A172 (cell line): ENCODE measurements at regions not wholly inside any gene's neighbourhood (a gene's known extent, or its start where the extent isn't known, plus 50 kb on each side); places are given as distances from the start of the nearest gene placed in this dataset.

Experiments
- DNase-seq: peaks from one replicate; pipeline ENCODE4 v3.0.0-alpha.2; 2015; ENCODE audit warnings: low spot score

DNA sequence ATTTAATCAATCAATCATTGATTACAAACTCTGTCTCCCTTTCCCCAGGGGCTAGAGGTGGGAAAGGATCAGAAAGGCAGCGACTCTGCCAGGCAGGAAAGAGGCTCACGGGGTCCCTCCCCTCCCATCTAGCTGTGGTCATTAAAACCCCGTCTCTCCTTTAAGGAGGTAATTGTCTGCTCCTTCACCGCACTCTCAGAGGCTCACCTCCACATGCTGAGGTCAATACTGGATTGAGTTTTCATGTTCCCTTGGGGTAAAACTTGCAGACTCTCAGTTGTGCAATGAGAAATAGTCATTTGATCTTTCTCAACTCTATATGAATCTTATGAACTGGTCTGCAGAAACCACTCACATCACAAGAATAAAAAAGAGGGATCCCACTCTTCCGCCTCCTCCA, 368.8 kb downstream of the ADRA2A start:
- DNase-seq: no peak

DNA sequence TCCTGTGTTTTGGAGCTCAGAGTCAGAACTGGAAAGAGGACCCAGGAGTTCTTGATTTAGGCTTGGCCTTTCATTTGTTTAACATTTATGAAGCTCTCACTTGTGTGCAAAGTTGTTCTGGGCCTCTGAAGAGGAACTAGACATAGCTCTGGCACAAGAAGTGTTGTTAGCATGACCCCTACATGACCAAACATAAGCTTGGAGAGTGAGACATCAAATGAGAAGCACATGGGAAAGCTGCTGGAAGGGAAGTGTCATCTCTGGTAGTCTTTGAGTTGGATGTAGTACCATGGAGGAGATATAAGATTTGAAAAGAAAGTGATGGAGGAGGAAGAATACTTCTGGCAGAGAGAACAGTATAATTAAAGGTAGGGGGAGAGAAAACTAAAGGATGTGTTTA, 370.1 kb downstream of the ADRA2A start:
- no peak for DNase-seq

DNA sequence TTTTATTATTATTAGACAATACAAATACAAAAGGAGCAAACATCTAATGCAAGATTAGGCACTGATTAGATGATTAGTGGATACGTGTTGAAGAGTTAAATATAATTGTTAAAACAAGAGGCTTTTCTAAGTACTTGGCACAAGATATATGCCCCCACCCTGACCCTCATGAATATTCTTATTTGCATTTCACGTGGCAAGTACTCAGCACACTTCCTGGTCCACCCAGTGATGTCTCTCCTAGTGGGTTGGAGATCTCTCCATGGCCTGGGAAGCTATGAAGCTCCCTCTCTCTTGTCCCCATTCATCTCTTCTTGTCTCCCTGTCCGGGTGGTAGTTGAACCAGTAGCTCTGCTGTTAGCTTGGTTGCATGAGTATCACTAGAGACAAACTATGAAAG, 375.3 kb downstream of the ADRA2A start:
- DNase-seq: no peak

DNA sequence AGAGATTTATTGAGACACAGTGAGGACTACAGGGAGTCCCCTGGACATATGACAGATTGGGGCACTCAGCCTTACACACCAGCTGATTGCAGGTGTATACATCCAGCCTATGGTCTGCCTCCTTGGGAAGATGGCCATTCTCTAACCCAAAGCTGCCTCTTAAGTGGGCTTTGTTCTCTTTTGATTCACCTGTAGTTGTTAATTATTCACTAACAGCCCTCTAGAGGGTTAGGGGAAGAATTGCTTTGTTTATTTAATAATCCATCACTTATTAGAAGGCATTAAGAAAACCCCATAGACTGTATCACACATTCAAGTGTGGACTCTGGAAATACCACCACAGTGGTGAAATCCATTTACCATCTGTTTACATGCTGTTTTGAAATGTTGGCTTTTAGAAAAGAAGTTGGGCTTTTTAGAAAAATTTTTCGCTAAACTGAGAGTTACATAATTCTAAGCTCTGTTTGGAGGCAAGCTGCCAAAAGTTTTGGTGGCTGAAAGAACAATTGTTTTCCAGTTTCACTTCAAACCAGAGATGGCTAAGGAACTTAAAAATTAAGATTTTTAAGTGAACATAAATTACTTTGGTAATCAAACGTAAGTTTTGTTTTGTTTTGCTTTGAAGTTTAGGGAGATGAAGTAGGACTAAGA, 379.1 kb downstream of the ADRA2A start:
- no peak for DNase-seq

DNA sequence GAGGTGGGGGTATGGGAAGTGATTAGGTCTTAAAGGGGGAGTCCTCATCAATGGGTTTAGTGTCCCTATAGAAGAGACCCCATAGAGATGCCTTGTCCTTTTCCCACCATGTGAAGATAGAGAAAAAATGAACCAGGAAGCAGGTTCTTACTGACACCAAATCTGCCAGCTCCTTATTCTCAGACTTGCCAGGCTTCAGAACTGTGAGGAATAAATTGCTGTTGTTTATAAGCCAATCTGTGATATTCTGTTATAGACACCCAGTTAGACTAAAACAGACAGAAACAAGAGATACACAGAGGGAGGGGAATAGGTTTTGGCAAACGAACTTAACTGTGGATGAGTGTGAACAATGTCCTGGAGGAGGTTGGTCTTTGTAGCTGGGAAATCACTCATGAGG, 381.4 kb downstream of the ADRA2A start:
- DNase-seq: no peak

DNA sequence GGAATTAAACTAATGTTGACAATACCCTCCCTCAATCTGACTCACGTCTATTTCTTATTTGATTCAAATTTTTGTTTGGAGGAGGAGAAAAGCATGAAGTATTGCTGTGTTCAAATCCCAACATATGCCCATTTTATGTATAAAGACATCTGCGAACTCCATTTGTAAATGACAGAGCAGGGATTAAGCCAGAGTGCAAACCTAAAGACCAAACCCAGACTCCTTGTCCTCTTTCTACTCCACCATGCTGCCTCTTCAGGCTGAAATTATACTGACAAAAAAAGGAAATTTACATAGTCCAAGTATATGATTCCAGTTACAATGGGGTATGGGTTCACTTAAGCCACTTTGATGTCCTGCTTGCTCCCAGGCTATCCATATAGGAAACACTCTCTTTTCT, 383.1 kb downstream of the ADRA2A start:
- no peak for DNase-seq

DNA sequence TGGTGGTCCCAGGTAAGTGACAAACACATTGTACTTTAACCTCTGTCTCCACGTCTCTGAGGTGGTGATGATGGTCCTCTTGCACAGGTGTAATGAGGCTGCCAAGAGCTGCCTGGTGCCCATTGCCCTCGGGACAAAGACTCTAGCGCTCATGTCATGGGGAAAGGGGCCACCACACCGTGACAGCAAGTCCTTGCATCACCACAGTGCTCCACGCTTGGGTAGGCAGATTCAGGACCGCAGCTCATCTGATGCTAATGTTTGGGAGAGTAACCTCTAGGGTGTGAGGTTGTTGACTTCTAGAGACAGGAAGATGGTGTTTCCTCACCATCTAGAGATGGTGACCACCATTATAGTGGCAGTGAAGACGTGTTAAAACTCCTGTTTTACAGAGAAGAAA, 395.6 kb downstream of the ADRA2A start:
- no peak for DNase-seq

DNA sequence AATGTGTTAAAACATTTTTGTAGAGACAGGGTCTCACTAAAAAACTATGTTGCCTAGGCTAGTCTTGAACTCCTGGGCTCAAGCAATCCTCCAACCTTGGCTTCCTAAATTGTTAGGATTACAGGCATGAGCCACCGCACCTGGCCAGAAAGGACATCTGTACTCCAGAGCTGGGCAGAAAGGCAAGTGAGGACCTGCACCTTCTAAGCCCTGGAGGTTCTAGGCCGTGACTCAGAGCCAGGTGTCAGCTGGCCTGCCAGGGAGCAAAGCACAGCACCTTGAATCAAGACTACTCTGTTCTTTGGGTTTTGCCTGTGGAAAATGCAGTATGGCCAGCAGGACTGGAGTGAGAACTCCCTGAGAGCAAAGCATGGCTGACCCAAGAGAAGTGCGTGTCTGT, 396.5 kb downstream of the ADRA2A start:
- no peak for DNase-seq

DNA sequence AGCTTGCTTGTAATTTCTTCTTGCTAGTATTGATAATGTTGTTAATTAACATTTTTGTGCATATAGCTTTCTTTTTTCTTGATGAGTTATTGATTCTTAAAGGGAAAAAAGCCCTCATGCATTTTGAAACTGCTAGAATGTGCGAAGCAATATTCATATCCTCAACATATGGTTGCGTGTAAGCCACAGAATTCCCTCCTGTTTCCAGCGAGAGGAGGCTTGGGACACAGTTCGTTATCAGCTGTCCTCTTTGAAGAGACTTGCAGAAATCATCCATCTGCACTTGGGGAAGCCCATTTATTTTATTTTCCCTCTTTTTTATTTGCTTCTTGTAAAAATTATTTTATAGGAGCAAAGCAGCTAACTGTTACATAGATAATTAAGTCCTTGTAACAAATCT, 398.0 kb downstream of the ADRA2A start:
- no peak for DNase-seq

DNA sequence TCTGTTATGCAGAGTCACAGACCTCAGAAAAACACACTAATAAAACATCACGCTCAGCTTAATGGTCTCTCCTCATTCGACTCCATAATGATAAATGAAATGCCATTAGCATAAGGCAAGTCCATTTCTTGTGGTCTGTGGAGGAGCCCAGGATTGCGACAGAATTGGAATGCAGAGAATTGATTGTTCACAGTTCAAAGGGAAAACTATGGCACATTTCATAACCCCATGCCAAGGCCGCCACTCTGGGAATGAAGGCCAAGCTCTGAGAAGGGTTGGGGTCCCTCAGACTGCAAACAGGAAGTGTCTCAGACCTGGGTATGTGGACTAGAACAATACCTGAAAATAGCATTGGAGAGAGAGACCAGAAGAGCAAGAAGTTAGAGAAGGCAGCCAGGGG, 398.9 kb downstream of the ADRA2A start:
- DNase-seq: no peak

DNA sequence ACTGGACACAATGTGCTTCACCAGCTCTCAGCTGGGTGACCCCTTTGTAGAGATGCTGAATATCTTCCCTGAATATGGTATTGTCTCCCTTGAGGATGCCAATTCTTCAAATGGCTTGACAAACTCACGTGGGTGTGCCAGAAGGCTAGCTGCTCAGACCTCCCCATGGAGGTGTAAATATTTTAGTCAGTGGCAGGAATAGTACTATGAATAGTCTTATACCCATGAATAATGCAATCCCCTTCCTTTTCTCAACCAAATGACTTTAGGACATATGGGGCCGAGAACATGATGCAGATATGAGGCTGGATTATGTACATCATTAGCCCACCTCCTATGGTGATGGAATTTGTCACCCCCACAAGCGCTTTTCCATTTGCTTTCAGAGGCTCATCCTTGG, 401.8 kb downstream of the ADRA2A start:
- DNase-seq: no peak

DNA sequence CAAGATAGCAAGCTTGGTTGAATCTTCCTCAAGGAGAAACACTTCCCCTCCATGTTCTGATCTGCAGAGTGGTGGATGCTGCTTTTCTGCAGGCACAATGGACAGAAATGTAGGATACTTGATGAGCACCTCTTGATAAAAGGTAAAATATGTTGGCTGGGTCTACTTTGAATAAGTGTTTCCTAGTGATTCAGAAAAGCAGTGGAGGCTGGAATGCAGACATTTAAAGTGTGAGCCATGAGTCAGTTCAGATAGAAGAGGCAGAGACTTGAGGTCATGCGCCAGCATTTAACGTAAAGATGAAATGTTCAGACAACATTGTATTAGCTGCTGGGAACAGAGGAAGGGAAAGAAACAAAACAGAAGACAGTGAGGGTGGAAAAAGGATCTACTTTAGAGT, 403.1 kb downstream of the ADRA2A start:
- no peak for DNase-seq

DNA sequence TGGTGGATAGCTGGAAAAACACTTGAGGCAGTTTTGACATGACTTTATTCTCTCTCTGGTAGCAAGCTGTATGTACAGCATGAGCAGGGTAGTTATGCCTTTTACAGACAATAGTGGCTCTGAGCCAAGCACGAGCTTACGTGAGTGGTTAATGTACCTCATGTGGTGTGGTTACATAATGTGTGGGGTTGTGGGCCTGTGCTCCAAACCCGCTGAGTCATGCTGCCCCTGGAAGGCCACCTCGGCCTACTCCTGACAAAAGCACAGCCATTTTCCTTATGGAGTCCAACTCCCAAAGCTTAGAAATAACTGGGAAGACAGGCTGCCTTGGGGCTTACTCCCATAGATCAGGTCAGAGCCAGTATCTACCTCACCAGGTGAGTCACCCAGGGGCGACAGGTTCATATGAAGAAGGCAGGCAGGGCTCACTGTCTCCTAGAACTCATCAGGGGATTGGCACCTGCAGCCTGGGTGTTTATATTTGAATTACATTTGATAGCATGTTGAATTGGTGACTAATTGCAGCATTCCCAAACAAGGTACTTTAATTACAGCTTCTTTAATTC, 404.5 kb downstream of the ADRA2A start:
- DNase-seq: no peak

DNA sequence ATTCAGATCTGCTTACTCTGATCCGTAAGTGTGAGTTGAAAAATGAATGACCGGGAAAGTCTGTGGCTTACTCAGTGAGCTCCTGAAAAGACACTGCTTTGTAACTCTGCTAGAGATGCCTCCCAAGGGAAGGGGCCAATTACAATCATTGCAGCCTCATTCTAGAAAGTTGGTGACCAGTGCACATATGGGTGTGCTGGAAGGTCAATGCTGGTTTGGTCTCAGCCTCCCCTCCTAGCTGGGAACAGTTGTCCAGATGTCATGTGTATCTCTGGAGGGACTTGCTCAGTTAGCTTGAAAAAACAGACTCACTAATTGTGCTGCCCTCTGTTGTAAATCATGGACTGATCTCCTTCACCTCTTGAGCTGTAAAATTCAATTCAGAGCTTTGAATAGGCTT, 405.0 kb downstream of the ADRA2A start:
- no peak for DNase-seq

DNA sequence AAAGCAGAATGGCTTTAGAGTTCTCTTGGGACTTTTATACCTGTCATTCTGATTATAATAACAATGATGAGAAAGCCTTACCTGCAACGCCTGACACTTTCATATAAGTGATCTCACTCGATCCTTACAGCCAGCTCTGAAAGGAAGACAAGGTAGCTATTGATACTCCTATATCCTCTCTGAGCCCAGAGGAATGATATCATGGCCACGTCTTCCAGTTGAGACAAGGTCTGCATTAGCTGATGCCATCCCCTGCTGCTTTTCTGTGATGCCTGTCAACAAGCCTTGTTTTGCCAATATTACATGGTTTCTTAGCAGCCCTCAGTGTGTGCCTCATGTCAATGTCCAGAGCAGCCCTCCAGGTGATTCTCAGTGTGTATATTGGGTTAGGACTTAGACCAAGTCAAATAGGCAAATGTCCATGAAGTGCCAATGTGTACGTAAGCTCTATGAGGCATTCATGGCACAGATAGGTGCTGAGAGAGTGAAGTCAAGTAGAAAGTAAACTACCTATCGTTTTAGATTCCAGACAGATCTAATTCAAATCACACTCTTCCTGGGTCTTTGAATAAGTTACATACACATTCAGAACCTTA, 405.9 kb downstream of the ADRA2A start:
- no peak for DNase-seq

DNA sequence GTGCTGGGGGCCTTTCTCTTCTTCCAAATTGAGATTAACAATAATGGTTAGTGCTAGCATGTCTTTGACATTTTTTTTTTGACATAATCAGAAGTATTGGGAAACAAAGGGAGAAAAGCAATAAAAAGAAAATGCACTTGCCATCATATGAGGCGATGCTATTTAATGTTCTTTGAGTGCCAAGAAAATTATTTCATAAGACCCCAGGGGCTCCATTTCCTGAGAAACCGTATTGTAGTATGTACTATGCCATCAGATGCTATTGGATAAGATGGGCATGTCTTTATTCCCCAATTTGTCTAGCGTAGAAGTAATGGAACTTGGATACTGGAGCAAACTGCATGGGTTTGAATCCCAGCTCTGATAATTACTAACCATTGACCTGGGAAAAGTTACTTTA, 408.9 kb downstream of the ADRA2A start:
- DNase-seq: no peak

DNA sequence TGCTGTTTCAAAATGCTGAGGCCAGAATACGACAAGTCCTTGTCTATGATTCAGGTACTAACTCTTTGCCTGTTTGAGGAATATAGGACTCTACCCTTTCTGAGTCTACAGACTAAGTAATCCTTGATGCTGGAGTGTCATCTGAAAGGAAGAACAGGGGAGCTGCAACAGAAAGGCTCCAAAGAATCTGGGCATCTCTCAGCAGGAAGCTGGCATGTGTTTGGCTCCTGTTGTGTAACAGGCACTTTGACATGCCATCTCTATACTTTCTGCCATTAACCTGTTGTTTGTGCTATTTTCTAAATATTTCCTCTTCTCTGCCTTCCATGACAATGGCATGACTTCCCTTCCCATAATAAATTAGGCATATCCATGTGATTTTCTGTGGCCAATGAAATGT, 409.5 kb downstream of the ADRA2A start:
- no peak for DNase-seq

DNA sequence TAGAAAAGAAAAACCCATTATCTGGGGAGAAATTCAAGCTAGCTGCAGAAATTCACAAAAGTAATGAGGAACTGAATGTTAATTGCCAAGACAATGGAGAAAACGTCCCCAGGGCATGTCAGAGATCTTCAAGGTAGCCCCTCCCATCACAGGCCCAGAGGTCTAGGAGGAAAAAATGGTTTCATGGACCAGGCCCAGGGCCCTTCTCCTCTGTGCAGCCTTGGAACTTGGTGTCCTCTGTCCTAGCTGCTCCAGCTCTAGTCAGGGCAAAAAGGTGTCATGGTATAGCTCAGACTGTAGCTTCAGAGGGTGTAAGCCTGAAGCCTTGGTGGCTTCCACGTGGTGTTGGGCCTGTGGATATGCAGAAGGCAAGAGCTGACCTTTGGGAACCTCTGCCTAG, 411.8 kb downstream of the ADRA2A start:
- DNase-seq: no peak

DNA sequence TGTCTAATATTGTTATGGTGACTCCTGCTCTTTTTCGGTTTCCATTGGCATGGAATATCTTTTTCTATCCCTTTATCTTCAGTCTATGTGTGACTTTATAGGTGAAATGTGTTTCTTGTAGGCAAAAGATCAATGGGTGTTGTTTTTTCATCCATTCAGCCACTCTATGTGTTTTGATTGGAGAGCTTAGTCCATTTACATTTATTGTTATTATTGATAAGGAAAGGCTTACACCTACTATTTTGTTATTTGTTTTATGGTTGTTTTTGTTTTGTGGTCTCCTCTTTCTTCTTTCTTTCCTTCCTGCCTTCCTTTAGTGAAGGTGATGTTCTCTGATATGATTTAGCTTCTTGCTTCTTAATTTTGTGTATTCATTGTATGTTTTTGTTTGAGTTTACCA, 414.3 kb downstream of the ADRA2A start:
- no peak for DNase-seq

DNA sequence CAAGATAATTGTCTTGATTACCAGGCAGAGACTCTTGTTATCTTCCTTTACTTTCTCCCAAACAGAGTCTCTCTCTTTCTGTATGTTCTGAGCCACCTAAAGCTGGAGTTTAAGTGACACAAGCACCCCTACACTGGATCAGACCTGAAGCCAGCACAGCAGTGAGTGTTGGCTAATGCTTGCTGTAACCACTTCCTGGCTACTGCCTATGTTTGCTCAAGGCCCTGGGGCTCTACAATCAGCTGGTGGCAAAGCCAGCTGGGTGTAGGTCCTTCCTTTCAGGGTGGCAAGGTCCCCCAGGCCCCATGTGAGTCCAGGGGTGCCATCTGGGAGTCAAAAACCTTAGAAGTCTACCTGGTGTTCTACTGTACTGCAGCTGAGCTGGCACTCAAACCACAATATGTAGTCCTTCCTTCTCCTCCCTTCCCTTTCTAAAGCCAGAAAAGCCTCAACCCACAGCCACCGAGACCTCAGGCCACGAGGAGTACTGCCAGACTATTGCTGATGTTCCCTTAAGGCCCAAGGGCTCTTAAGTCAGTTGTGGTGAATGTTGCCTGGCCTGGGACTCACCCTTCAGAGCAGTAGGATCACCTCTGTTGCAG, 416.3 kb downstream of the ADRA2A start:
- no peak for DNase-seq

DNA sequence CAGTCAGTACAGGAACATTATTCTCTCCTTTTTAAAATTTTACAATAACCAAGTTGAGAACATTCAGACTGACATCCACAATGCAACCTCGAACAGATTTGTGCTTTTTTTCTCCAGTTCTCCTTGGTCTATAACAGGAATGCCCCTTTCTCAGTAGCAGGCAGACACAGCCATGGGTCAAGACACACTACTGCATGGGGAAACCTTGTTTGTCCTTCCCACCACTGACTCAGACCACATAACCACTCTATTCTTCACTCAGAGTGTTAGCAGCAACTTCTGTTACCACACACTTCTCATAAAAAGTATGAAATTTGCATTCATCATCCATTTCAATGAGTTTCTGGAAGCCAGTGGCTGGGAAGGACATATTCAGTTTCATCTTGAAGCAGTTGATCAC, 421.7 kb downstream of the ADRA2A start:
- no peak for DNase-seq

DNA sequence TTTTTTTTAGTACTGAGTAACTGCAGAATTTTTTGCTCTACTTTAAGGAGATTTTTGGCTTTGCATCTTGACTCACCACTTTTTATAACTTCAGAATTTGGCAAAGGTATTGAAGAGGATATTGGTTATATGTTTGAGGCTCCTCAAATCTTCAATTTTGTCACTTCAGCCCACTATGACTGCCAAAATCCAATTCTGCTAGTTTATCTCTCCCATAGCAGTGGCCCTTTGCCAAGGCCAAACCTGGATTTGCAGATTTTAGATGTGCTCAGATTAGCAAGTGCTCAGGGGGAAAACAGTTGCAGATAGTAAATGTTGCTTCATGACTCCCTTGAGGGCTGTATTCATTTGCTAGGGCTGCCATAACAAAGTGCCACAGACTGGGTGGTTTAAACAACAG, 427.5 kb downstream of the ADRA2A start:
- no peak for DNase-seq

DNA sequence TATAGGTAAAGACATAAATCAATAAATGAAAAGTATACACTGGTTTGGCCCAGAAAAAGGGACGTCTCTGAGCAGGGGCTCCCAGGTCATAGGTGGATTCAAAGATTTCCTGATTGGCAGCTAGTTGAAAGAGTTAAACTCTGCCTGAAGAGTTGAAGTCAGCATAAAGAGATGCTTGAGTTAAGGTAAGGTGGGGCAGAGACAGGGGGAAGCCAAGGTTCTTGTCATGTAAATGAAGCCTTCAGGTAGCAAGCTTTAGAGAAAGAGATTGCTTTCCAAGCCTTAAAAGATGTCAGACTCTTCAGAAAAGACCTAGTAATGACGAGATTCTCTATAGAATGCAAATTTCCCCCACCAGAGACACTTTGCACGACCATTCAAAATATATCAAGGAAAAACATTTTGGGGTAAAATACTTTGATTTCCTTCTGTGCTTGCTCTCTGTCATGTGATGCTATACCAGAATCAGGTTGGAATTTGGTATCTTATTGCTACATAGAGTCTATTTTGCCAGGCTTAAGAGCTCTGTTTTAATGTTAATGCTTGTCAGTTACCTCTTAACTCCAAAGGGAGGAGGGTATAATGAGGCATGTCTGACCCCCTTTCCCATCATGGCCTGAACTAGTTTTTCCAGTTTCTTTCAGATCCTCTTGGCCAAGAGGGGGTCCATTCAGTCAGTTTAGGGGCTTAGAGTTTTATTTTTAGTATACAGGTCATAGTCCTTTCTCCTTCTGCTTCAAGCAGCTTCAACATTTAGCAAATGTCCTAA, 429.6 kb downstream of the ADRA2A start:
- no peak for DNase-seq
